ENCODE measurements at regions not wholly inside any gene's neighbourhood (a gene's known extent, or its start where the extent isn't known, plus 50 kb on each side); places are given as distances from the start of the nearest gene placed in this dataset.
"Not testable (repeated sequence)": the region's sequence is repeated elsewhere in the genome, so short reads cannot be mapped to it uniquely, and the experiment has no call there.

GRCh38 chr20:47970282-47970903 lies 185.1 kb upstream of the SULF2 start:
- DNase-seq (ENCODE audit: low read depth), result no peak

- DNase-seq (ENCODE audit: low read depth), result no peak
These were observed 184.1 kb upstream of the SULF2 start for GRCh38 chr20:47969426-47969825.

DNA sequence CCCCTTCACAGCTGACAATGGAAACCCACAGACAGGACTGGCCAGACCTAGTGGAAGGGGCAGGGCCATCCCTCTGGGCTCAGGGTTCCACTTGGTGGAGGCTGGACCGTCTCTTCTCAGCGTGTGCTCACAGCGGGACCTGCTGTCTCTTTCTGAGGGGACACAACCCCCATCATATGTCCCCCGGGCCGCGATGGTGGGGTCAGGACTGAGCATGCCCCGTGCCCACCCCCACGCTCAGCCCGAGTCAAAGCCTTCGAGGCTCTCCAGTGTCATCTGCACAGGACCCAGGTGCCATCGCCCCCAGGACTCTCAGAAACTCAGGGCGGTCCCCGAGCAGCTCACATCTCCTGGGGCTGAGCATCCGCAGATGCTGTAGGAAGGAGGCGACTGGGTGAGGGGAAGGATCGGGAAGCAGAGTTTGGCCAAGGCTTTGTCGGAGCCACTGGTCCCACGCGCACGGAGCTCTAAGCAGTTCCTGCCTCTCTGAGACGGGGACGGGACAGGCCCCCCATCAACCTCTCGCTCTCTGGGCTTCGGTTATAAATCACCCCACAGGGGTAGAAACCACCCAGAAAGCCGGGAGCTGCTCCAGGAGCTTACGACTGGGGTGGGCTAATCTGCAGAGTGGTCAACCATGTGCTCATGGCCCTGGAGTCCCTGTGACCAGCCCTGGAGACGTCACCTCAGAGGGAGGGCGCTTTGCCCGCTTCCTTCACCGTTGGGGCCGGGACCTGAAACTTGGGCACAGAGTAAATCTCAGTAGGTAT lies 183.4 kb upstream of the SULF2 start:
- no peak for DNase-seq (ENCODE audit: low read depth)

GRCh38 chr20:47964149-47964548 lies 178.9 kb upstream of the SULF2 start:
- no peak for DNase-seq (ENCODE audit: low read depth)

GRCh38 chr20:47963022-47963421 lies 177.7 kb upstream of the SULF2 start:
- no peak for DNase-seq (ENCODE audit: low read depth)

DNA sequence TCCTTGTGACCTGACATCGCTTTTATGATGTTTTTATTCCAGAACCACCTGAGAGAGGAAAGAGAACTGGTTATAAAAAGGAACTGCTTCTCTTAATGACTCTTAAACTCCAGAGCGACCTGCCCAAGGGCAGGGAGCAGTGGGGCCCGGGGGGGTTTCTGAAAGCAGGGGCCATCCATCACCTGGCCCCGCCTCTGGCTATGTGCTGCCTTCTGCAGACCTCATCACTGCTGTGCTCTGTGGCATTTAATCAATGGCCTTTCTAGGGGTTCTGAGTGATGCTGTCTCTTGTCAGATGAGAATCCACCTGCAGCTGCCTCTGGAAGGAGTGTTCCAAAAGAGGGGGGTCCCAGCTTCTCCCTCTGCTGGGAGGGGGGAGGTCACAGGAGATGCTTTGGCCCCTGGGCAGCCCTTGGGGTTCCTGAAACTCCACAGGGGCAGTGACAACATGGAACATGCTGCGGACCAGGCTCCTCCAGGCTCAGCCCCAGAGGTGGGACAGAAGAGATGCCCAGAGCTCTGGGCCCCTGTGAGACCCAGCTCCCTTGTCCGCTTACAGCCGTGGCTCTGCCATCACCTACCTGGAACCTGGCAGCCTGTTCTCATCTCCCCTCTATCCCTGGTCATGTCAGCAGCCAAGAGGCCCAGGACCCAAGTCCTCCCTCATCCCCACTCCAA lies 177.1 kb upstream of the SULF2 start:
- DNase-seq (ENCODE audit: low read depth), result no peak

GRCh38 chr20:47960769-47961541 lies 175.7 kb upstream of the SULF2 start:
- no peak for DNase-seq (ENCODE audit: low read depth)

DNA sequence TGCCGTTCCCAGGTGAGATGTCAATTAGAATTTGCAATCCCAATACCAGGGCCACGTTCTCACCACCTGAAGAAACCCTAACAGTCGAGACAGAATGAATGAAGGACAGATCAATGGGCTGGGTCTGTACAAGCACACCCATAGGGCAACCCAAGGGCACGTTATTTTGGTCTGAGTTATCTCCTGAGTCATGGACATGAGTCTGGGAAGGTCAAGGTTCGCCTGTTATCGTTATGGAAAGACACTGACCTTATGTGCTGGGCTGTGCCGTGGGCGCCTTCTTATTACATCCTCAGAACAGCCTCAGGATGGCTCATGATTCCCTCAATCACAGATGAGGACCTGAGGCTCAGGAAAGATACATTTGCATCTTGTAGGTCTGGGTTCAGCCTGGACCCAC lies 175.0 kb upstream of the SULF2 start:
- DNase-seq (ENCODE audit: low read depth), result no peak

DNA sequence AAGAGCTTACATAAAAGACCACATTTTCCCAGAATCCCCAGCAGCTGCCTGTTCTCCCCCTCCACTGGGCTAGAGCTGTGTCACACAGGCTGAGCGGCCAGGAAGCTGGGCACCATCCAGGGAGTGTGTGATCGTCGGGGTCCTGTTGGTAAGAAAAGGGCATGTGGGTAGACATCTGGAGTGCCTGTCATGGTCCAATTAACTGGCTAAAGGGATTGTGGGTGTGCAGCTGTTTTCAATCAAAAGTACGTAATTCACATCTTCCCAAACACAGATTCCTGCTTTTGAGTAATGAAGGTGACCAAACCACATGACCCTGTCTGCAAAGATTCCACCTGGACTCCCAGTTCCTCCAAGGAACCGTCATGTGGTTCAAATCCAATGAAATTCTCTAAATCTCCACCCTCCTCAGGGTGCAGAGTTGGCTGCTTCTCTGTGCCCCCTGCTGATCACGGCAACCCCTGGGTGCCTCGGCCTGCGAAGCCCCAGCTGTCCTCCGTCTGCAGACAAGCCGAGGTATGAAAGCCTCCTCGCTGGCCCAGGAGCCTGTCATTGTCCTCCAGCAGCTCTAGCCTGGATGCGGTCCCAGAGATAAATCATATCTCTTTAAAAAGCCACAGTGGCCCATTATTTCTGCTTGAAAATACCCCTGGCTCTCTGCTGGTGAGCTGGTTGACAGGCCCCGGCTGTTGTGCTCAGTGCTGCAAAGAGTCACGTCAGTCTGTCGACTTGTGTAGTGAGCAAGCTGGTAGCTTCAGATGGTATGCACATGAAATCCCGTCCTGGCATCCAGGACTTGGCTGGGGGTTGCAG lies 172.9 kb upstream of the SULF2 start:
- not testable (repeated sequence) for DNase-seq (ENCODE audit: low read depth)

GRCh38 chr20:47957135-47957534 lies 171.9 kb upstream of the SULF2 start:
- no peak for DNase-seq (ENCODE audit: low read depth)

- peak; percentile 51 for DNase-seq (ENCODE audit: low read depth)
These were observed 171.2 kb upstream of the SULF2 start for GRCh38 chr20:47956268-47956995.

- DNase-seq (ENCODE audit: low read depth), result no peak
These were observed 168.2 kb upstream of the SULF2 start for GRCh38 chr20:47953471-47953870.

GRCh38 chr20:47952023-47952564 lies 166.8 kb upstream of the SULF2 start:
- no peak for DNase-seq (ENCODE audit: low read depth)

DNA sequence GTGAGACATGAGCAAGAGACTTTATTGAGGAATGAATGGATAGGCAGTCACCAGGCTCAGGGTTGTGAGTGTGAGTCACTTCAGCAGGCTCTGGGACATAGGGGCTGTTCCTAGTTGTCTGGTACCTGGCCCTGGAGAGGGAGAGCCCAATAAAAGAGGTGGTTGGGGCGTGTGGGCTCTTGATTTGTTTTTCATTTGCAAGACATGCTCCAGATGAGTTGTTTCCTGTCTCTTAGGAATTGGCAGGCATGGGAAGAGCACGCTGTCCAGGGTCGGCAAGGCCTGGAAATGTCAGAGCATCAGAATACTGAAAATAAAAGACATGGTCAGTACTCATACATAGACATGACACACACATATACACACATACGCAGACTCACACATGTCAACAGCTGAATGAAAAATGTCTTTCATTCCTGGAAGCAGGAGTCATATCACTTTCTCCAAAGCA lies 166.3 kb upstream of the SULF2 start:
- DNase-seq (ENCODE audit: low read depth), result no peak

DNA sequence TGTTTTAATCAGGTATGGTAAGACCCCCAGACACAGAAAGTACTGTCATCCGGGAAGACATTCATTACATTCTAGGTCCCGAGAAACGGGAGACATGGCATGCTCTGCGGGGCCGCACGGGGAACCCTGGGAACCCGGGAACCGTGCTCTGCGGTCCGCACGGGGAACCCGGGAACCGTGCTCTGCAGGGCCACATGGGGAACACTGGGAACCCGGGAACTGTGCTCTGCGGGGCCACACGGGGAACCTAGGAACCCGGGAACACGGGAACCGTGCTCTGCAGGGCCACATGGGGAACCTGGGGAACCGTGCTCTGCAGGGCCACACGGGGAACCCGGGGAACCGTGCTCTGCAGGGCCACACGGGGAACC lies 165.6 kb upstream of the SULF2 start:
- DNase-seq (ENCODE audit: low read depth), result no peak

GRCh38 chr20:47950124-47950912 lies 165.0 kb upstream of the SULF2 start:
- DNase-seq (ENCODE audit: low read depth), result no peak

GRCh38 chr20:47949230-47949629 lies 163.9 kb upstream of the SULF2 start:
- no peak for DNase-seq (ENCODE audit: low read depth)

- no peak for DNase-seq (ENCODE audit: low read depth)
These were observed 159.4 kb upstream of the SULF2 start for GRCh38 chr20:47944682-47945081.

- no peak for DNase-seq (ENCODE audit: low read depth)
These were observed 156.6 kb upstream of the SULF2 start for GRCh38 chr20:47941869-47942268.

Data from forelimb muscle (tissue), 1 donor.